Right forelimb (tissue), 1 donor: ENCODE measurements at regions not wholly inside any gene's neighbourhood (a gene's known extent, or its start where the extent isn't known, plus 50 kb on each side); places are given as distances from the start of the nearest gene placed in this dataset.
"Not testable (repeated sequence)": the region's sequence is repeated elsewhere in the genome, so short reads cannot be mapped to it uniquely, and the experiment has no call there.

Experiments
- DNase-seq: peaks from one replicate; pipeline ENCODE4 v3.0.0-alpha.2; 2018

- no peak for DNase-seq
These were observed 106.1 kb upstream of the ALKAL2 start for GRCh38 chr2:393711-394696.

GRCh38 chr2:392926-393280 is 105.0 kb upstream of the ALKAL2 start:
- DNase-seq, result no peak

- DNase-seq, result no peak
These were observed 104.5 kb upstream of the ALKAL2 start for GRCh38 chr2:392181-392925.

GRCh38 chr2:391696-392095 is 103.8 kb upstream of the ALKAL2 start:
- DNase-seq, result no peak

GRCh38 chr2:390959-391358 is 103.1 kb upstream of the ALKAL2 start:
- DNase-seq, result no peak

GRCh38 chr2:389985-390384 is 102.1 kb upstream of the ALKAL2 start:
- not testable (repeated sequence) for DNase-seq

- not testable (repeated sequence) for DNase-seq
These were observed 100.9 kb upstream of the ALKAL2 start for GRCh38 chr2:388752-389151.

- DNase-seq, result no peak
These were observed 100.1 kb upstream of the ALKAL2 start for GRCh38 chr2:387980-388421.

GRCh38 chr2:386406-387103 is 98.7 kb upstream of the ALKAL2 start:
- no peak for DNase-seq

GRCh38 chr2:385785-386184 is 97.9 kb upstream of the ALKAL2 start:
- DNase-seq, result no peak

- no peak for DNase-seq
These were observed 97.2 kb upstream of the ALKAL2 start for GRCh38 chr2:385061-385460.

- DNase-seq, result no peak
These were observed 96.0 kb upstream of the ALKAL2 start for GRCh38 chr2:383888-384287.

GRCh38 chr2:383178-383577 is 95.3 kb upstream of the ALKAL2 start:
- no peak for DNase-seq

GRCh38 chr2:382728-383022 is 94.8 kb upstream of the ALKAL2 start:
- no peak for DNase-seq

GRCh38 chr2:381941-382727 is 94.2 kb upstream of the ALKAL2 start:
- no peak for DNase-seq

GRCh38 chr2:381181-381580 is 93.3 kb upstream of the ALKAL2 start:
- no peak for DNase-seq

- no peak for DNase-seq
These were observed 92.9 kb upstream of the ALKAL2 start for GRCh38 chr2:380772-381171.

GRCh38 chr2:380221-380620 is 92.3 kb upstream of the ALKAL2 start:
- DNase-seq, result no peak

GRCh38 chr2:379778-380177 is 91.9 kb upstream of the ALKAL2 start:
- DNase-seq, result no peak

- no peak for DNase-seq
These were observed 90.5 kb upstream of the ALKAL2 start for GRCh38 chr2:378364-378763.

- no peak for DNase-seq
These were observed 89.5 kb upstream of the ALKAL2 start for GRCh38 chr2:377414-377813.

- DNase-seq, result no peak
These were observed 88.0 kb upstream of the ALKAL2 start for GRCh38 chr2:375956-376307.
